Testis (tissue), 2 donors: ENCODE measurements at regions not wholly inside any gene's neighbourhood (a gene's known extent, or its start where the extent isn't known, plus 50 kb on each side); places are given as distances from the start of the nearest gene placed in this dataset.

Experiments used
- POLR2A ChIP-seq: fragments of 450-650 bp; IDR thresholded peaks from one replicate; pipeline ENCODE4 v1.6.1; 2017; ENCODE audit warnings: antibody characterized with exemption, mild to moderate bottlenecking, moderate library complexity
- TF ChIP-seq, protein P1 (sequence below), 3 experiments: fragments of 450-650 bp in 2 of 3; fragments of 200-600 bp in 1 of 3; sonication (generic) in 1 of 3; IDR thresholded peaks; one replicate each; pipeline ENCODE4 v1.5.1; 2016 to 2019; ENCODE audit warnings: antibody characterized with exemption in 3 of 3, mild to moderate bottlenecking in 2 of 3, moderate library complexity in 1 of 3

DNA sequence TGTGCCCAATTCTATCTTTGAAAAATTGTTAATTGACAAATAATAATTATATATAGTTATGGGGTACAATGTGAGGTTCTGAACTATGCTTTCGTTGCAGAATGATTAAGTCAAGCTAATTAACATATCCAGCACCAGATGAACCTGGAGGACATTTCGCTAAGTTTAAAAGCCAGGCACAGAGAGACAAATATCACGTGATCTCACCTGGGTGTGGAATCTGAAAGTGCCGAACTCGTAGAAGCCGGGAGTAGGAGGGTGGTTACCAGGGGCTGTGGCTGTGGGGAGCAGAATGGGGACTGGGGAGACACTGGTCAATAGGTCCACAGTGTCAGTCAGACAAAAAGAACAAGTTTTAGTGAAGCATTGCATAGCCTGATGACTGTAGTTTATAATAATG lies 332.9 kb upstream of the SHH start:
- TF ChIP-seq, protein P1, sequence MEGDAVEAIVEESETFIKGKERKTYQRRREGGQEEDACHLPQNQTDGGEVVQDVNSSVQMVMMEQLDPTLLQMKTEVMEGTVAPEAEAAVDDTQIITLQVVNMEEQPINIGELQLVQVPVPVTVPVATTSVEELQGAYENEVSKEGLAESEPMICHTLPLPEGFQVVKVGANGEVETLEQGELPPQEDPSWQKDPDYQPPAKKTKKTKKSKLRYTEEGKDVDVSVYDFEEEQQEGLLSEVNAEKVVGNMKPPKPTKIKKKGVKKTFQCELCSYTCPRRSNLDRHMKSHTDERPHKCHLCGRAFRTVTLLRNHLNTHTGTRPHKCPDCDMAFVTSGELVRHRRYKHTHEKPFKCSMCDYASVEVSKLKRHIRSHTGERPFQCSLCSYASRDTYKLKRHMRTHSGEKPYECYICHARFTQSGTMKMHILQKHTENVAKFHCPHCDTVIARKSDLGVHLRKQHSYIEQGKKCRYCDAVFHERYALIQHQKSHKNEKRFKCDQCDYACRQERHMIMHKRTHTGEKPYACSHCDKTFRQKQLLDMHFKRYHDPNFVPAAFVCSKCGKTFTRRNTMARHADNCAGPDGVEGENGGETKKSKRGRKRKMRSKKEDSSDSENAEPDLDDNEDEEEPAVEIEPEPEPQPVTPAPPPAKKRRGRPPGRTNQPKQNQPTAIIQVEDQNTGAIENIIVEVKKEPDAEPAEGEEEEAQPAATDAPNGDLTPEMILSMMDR (IDR thresholded peaks at IDR 0.05), result no peak
- no peak for TF ChIP-seq POLR2A
